ENCODE measurements at regions not wholly inside any gene's neighbourhood (a gene's known extent, or its start where the extent isn't known, plus 50 kb on each side); places are given as distances from the start of the nearest gene placed in this dataset.

DNA sequence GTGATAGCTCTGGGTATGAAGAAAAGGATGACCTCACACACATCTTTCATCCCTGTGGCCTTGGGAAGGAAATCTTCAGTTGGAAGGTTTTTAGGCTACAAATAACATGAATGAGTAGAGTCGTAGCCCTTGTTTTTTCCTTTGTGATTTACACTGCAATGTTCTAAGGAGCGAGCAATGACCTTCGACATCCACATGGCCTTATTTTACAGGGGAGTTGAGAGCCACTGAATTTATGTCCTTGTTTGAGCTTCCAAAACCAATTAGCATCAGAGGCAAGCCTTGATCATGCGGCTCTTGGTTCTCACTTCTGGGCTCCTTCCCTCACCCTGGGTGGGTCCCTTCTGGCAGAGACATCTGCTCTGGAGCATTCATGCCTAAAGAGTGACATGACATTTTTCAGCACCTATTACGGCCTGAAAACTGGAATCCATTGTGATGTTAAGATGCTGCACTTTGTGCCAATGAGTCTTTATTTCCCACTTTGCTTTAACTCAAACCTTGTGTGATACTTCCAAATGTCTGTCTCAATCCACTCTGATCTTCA lies 70.5 kb upstream of the RUNX1 start:
- Mint-ChIP-seq H3K36me3 (ENCODE audit: insufficient read depth in 1 of 3, low read depth in 3 of 3) (no peaks in the 10 kb centered on the region; a peak in 1 of 7 replicates), H3K4me3 (no peak overlapping the region), H3K4me1 (peaks cover 15 to 18% of the 10 kb centered on the region in 2 experiments), H3K9me3 (peaks cover 0 to 5% of the 10 kb centered on the region in 2 experiments; a peak in 3 of 5 replicates), H3K27me3 (ENCODE audit: low read depth) (no peaks in the 10 kb centered on the region; the same call in 1 of the 2 replicates), H3K27ac (no peak overlapping the region; a peak in 1 of 7 replicates)
- H3K4me2 ChIP-seq (ENCODE audit: insufficient read depth, insufficient read length, low read length): no peak overlapping the region
- H3K79me2 ChIP-seq (ENCODE audit: insufficient read depth, low read length): no peaks in the 10 kb centered on the region
- no peak overlapping the region for H2BK120ac ChIP-seq (ENCODE audit: low read depth, low read length, poor library complexity, severe bottlenecking)
- no peak for DNase-seq
- no peaks in the 10 kb centered on the region for H3K23me2 ChIP-seq (ENCODE audit: insufficient read length, low read depth, low read length, poor library complexity, severe bottlenecking)
- H3K18ac ChIP-seq (ENCODE audit: insufficient read length, low read depth, low read length): no peak overlapping the region
- no CpG with 5 or more reads among the region's 5 CpGs for WGBS (ENCODE audit: extremely low coverage, insufficient read length, low lambda C conversion rate)
- H2BK5ac ChIP-seq (ENCODE audit: insufficient read length, low read length): no peak overlapping the region
- H3K27me3 ChIP-seq (ENCODE audit: insufficient read depth, low read length): no peaks in the 10 kb centered on the region
- no peak overlapping the region for H2BK15ac ChIP-seq (ENCODE audit: low read depth, low read length)
- no peaks in the 10 kb centered on the region for H3K9me3 ChIP-seq (ENCODE audit: control insufficient read depth, low read depth, low read length)
- H3K4ac ChIP-seq (ENCODE audit: low read depth, low read length): no peak overlapping the region
- H4K8ac ChIP-seq (replicated peaks; ENCODE audit: insufficient read length, low read depth, low read length): no peak overlapping the region
- no peak overlapping the region for H2AK5ac ChIP-seq (ENCODE audit: insufficient read length, low read length)
- H3K23ac ChIP-seq (ENCODE audit: insufficient read length, low read depth, low read length): no peak overlapping the region
- H3K79me1 ChIP-seq (ENCODE audit: insufficient read depth, low read depth, low read length, poor library complexity, severe bottlenecking): no peaks in the 10 kb centered on the region
- TF ChIP-seq, protein P1, sequence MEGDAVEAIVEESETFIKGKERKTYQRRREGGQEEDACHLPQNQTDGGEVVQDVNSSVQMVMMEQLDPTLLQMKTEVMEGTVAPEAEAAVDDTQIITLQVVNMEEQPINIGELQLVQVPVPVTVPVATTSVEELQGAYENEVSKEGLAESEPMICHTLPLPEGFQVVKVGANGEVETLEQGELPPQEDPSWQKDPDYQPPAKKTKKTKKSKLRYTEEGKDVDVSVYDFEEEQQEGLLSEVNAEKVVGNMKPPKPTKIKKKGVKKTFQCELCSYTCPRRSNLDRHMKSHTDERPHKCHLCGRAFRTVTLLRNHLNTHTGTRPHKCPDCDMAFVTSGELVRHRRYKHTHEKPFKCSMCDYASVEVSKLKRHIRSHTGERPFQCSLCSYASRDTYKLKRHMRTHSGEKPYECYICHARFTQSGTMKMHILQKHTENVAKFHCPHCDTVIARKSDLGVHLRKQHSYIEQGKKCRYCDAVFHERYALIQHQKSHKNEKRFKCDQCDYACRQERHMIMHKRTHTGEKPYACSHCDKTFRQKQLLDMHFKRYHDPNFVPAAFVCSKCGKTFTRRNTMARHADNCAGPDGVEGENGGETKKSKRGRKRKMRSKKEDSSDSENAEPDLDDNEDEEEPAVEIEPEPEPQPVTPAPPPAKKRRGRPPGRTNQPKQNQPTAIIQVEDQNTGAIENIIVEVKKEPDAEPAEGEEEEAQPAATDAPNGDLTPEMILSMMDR (conservative IDR thresholded peaks at IDR 0.05): no peak
- H4K20me1 ChIP-seq (ENCODE audit: control insufficient read depth, insufficient read depth, insufficient read length): no peaks in the 10 kb centered on the region
- H3K9ac ChIP-seq (ENCODE audit: extremely low read depth, insufficient read length, low read length): no peak overlapping the region
- no peak overlapping the region for H3T11ph ChIP-seq (ENCODE audit: low read length)
- no peaks in the 10 kb centered on the region for H3K4me1 ChIP-seq (ENCODE audit: insufficient read depth, low read length)
- H4K91ac ChIP-seq (ENCODE audit: insufficient read length, low read depth, low read length): no peak overlapping the region
- H2BK20ac ChIP-seq (ENCODE audit: low read depth, low read length, poor library complexity, severe bottlenecking): no peak overlapping the region
- H4K5ac ChIP-seq (ENCODE audit: insufficient read length, low read depth, low read length): no peak overlapping the region
- H2BK12ac ChIP-seq (ENCODE audit: insufficient read length, low read depth, low read length): no peak overlapping the region
- no peak overlapping the region for H3K14ac ChIP-seq (ENCODE audit: insufficient read depth, low read length)
- no peak overlapping the region for H3K56ac ChIP-seq (ENCODE audit: insufficient read length, low read depth, low read length)
- H2AFZ ChIP-seq (ENCODE audit: low read length): no peak overlapping the region
- no peak overlapping the region for H3K27ac ChIP-seq (ENCODE audit: insufficient read length, low read depth, low read length)

Measured in H9 (cell line).